RWPE1 (cell line): ENCODE measurements at regions not wholly inside any gene's neighbourhood (a gene's known extent, or its start where the extent isn't known, plus 50 kb on each side); places are given as distances from the start of the nearest gene placed in this dataset.

ENCODE experiments used
- CTCF ChIA-PET: fragments of 350-600 bp; sonication (Branson Sonifier 250); formaldehyde crosslinking; extraction: SDS; loops from one replicate; lab custom pipeline; 2021; lab: Yijun Ruan, JAX
- POLR2A ChIA-PET: fragments of 400-600 bp; formaldehyde crosslinking; extraction: SDS; loops from one replicate; lab custom pipeline; 2020; ENCODE audit warnings: antibody characterized with exemption; ENCODE audit not compliant: low non-redundant PET; lab: Yijun Ruan, JAX
- DNase-seq: peaks from one replicate; pipeline ENCODE4 v3.0.0; 2012; ENCODE audit warnings: low spot score
- H3K27ac ChIP-seq: fragments of 450-650 bp; 2 replicates; pipeline ENCODE4 v1.5.1; 2017
- TF ChIP-seq, protein P1 (sequence below): fragments of 450-650 bp; conservative IDR thresholded peaks from 2 replicates; pipeline ENCODE4 v1.5.1; 2017; ENCODE audit warnings: low read depth, mild to moderate bottlenecking

DNA sequence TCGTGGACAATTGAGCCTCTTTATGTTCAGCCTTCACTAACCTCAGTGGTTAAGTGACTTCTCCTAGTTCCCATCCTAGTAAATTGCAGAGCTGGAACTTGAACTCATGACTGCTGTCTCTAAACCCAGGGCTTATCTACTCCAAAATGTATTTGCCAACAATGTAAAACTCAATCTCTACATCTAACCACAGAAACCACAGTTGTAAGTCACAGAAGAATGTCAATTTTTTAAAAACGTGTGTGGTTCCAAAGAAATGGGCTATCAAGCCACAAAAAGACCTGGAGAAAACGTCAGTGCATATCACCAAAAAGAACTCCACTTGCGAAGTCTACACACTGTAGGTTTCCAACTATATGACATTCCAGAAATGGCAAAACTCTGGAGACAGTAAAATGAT, 172.6 kb upstream of the HMCN1 start:
- ChIA-PET POLR2A (no interaction called here), CTCF (no interaction called here)
- H3K27ac ChIP-seq: no peak overlapping the region
- TF ChIP-seq, protein P1, sequence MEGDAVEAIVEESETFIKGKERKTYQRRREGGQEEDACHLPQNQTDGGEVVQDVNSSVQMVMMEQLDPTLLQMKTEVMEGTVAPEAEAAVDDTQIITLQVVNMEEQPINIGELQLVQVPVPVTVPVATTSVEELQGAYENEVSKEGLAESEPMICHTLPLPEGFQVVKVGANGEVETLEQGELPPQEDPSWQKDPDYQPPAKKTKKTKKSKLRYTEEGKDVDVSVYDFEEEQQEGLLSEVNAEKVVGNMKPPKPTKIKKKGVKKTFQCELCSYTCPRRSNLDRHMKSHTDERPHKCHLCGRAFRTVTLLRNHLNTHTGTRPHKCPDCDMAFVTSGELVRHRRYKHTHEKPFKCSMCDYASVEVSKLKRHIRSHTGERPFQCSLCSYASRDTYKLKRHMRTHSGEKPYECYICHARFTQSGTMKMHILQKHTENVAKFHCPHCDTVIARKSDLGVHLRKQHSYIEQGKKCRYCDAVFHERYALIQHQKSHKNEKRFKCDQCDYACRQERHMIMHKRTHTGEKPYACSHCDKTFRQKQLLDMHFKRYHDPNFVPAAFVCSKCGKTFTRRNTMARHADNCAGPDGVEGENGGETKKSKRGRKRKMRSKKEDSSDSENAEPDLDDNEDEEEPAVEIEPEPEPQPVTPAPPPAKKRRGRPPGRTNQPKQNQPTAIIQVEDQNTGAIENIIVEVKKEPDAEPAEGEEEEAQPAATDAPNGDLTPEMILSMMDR: no peak
- DNase-seq: no peak

DNA sequence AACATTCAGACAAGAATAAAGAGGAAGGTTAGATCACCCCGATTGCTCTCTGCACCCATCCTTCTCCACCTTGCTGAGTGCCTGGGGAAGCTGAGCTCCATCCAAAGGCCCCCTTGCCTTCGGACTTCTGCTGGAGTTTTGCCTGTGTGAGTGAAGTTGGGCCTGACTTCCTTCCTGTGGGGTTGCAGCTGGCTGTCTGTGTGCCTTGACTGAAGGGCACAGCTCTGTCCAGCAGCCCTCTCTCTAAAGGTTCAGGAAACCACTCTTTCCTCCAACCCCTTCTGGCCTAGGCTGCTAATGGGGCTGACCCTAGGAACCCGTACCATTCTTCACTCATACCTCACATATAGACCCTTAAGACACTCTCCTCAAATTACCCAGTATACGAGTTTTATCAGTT, 173.4 kb upstream of the HMCN1 start:
- TF ChIP-seq, protein P1: no peak
- no peak overlapping the region for H3K27ac ChIP-seq
- ChIA-PET POLR2A (no interaction called here), CTCF (interaction anchor here (0.9 kb wide), 1 partner anchor 11 kb away, joined by 4 read pairs; no protein-coding TSS in a partner anchor)
- DNase-seq: no peak

DNA sequence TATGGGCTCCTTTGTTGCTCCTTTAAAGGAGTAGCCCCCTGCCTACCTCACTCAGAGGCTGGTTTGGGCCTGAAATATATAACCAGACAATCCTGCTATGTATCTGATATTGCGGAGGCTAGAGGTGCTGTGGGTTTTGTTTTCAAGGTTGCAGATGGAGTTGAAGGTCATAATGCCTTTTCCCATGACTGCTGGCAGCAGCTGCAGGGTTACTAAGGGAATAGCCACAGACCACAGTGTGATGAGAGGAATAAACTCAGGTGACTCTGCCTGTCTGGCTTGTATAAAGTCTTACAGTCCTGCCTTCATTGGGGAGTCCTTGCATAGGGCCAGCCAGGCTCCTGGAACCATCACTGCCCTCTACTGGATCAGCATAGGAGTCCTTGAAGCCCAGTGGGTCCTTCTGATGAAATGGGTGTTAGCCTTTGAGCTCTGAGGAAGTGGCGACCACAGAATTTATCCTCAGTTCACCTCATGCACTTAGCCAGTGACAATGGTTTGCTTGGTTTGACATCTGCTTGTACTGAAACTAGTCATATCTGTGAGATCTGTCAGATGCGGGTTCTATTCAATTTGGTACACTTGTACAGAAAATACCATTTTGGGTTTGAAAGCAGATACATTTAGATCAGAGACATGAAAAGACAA, 174.4 kb upstream of the HMCN1 start:
- DNase-seq: peak; percentile 26
- ChIA-PET CTCF (interaction anchor here (0.6 to 0.9 kb wide), 2 partner anchors 15 to 148 kb away, joined by 3 to 5 read pairs; no protein-coding TSS in a partner anchor), POLR2A (no interaction called here)

DNA sequence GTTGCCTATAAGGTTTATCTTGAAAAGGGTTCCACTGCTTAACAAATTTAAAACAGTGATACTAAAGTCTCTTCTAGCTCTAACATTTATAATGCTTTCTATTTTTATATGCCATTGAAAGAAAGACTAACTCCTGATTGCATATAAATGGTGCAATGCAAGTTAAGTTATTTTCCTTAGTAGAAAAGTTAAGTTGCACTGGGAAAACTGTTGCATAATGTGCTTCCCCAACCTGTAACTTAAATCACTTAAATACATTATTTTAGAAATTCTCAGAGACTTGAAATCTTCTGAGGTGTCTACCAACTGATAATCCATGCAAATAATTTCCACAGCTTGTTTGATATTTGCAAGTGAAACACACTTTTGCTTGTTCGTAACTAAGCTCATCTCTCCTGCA, 175.0 kb upstream of the HMCN1 start:
- TF ChIP-seq, protein P1: no peak
- ChIA-PET POLR2A (no interaction called here), CTCF (interaction anchor here (0.9 kb wide), 1 partner anchor 148 kb away, joined by 5 read pairs; no protein-coding TSS in a partner anchor)
- no peak overlapping the region for H3K27ac ChIP-seq
- no peak for DNase-seq

More for the DNA sequence above, 174.4 kb upstream of the HMCN1 start:
- H3K27ac ChIP-seq: no peak overlapping the region
- TF ChIP-seq, protein P1: no peak

DNA sequence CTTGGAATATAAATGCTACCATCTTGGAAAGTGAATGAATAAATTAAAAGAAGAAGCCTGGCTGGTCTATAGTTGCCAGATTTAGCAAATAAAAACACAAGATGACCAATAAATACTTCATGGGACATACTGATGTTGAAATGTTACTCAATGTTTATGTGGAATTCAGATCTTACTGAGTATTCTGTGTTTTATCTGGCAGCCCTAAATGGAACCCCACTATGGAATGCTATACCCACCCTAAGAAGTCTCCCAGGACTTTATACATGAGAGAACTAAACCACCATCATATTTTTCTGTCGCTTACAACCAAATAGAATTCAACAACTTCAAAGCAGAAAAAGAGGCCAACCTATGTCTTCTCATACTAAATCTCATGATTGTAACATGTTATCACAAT, 177.6 kb upstream of the HMCN1 start:
- POLR2A ChIA-PET: no interaction called here
- CTCF ChIA-PET: no interaction called here
- no peak overlapping the region for H3K27ac ChIP-seq
- DNase-seq: no peak
- TF ChIP-seq, protein P1: no peak

DNA sequence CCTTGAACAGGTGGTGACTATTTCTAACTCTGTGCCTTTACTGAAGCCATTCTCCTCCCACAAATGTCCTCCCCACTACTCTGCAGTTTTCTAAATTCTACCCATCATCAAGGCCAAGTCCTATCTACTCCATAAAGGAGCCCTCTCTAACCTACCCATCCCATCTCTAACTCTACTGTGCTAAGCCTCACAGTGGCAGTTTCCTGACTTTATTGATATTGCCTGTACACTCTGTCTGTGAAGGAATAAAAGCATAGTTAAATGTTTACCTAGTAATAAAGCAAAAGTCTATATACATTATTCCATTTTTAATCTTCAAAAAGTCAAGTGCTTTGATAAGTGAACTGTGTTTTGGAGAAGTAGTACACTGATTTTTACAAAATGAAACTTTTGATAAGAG, 178.4 kb upstream of the HMCN1 start:
- H3K27ac ChIP-seq: no peak overlapping the region
- DNase-seq: no peak
- CTCF ChIA-PET: no interaction called here
- TF ChIP-seq, protein P1: no peak
- POLR2A ChIA-PET: no interaction called here
